ENCODE measurements at regions not wholly inside any gene's neighbourhood (a gene's known extent, or its start where the extent isn't known, plus 50 kb on each side); places are given as distances from the start of the nearest gene placed in this dataset.

GRCh38 chr5:54743997-54744788 is 226.6 kb downstream of the SNX18 start:
- peak; percentile 15 to 31 for DNase-seq (ENCODE audit: low read depth in 2 of 2)

GRCh38 chr5:54743581-54743980 is 226.0 kb downstream of the SNX18 start:
- DNase-seq (ENCODE audit: low read depth in 2 of 2) = no peak

DNA sequence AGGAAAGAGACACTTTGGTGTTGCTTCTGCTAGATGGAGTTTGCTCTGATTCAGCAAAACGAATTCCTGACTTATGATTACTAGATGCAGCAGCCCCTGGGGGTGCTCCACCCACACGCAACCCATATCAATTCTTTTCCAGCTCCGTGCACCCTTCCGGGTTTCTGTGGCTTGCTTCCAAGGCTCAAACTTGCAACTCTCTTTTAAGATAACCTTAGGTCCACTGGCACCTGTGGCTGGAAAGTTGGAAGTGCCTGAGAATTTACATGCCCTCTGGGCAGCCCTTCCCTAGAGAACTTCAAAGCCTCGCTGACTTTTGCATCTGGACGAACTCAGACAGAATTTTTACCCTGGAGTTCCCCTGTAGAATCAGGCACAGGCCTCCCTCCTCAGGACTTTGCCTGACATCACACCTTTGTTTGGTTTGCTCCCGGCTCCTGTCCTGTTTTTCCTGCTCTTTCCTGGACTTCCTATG is 224.9 kb downstream of the SNX18 start:
- no peak for DNase-seq (ENCODE audit: low read depth in 2 of 2)

GRCh38 chr5:54741711-54742110 is 224.2 kb downstream of the SNX18 start:
- no peak for DNase-seq (ENCODE audit: low read depth in 2 of 2)

GRCh38 chr5:54740141-54740540 is 222.6 kb downstream of the SNX18 start:
- no peak for DNase-seq (ENCODE audit: low read depth in 2 of 2)

- DNase-seq (ENCODE audit: low read depth in 2 of 2) = no peak
Observed at GRCh38 chr5:54739371-54739770, 221.8 kb downstream of the SNX18 start.

- DNase-seq (ENCODE audit: low read depth in 2 of 2) = no peak
Observed at GRCh38 chr5:54738973-54739367, 221.4 kb downstream of the SNX18 start.

GRCh38 chr5:54738118-54738972 is 220.8 kb downstream of the SNX18 start:
- DNase-seq (ENCODE audit: low read depth in 2 of 2) = no peak

DNA sequence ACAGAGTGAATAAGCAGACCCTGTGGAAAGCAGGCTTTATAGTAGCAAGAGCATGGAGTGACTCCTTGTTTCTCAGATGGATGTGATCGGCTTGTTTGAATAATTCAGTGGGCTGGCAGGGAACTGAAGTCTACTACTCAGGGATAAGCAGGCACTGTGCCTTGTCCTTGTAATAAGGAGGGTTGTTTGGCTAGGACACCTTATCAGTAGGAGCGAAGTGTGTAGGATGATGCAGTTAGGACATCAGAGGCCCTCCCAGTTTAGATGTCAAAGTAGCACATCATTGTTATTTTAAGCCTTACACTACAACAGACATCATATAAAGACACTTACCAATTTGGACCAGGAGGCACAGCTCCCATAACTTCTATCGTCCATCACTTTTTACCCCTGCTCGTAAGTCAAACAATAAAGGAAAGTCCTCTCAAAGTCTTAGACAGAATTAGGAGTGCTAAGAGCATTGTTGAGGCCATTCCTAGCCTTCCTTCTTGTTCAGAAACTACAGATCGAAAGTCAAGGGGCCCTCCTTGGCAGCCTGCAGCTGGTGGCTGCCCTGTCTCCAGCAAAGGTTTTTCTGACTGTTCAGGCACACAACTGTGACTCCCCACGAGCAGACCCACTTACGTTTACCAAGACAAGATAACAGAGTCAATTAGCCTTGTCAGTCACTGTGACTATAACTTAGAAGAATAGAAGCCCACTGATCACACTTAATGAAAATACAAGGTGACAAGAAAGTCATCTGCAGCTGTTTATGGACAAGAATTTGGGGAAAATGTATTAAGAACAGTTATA is 218.6 kb downstream of the SNX18 start:
- DNase-seq (ENCODE audit: low read depth in 2 of 2) = no peak

- no peak for DNase-seq (ENCODE audit: low read depth in 2 of 2)
Observed at GRCh38 chr5:54733101-54733500, 215.5 kb downstream of the SNX18 start.

DNA sequence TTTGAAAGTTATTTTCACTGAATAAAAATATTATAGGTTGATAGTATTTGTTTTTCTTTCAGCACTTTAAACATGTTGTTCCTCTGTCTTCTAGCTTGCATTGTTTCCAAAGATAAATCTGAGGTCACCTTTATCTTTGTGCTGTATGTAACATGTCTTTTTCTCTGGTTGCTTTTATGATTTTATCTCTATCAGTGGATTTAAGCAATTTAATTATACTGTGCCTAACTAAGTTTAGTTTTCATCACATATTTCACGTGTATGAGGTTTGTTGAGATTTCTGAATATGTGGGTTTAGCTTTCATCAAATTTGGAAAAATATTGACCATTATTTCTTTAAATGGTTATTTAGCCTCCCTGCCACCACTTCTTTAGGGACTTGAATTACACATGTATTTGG is 214.5 kb downstream of the SNX18 start:
- no peak for DNase-seq (ENCODE audit: low read depth in 2 of 2)

DNA sequence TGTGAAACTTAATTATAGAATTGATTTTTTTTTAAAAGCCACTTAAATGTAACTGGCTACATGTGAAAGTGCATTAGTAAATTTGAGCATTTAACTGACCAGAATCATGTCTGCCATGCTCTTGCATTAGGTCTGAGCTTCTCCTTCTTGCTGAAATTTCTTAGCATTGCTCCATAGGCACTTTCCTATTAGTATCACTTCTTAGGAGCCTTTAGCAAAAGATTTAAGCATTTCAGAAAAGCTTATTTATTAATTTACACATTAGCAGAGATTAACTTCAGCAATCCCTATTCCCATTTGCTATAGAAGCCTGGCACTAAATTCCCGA is 211.0 kb downstream of the SNX18 start:
- DNase-seq (ENCODE audit: low read depth in 2 of 2) = no peak

DNA sequence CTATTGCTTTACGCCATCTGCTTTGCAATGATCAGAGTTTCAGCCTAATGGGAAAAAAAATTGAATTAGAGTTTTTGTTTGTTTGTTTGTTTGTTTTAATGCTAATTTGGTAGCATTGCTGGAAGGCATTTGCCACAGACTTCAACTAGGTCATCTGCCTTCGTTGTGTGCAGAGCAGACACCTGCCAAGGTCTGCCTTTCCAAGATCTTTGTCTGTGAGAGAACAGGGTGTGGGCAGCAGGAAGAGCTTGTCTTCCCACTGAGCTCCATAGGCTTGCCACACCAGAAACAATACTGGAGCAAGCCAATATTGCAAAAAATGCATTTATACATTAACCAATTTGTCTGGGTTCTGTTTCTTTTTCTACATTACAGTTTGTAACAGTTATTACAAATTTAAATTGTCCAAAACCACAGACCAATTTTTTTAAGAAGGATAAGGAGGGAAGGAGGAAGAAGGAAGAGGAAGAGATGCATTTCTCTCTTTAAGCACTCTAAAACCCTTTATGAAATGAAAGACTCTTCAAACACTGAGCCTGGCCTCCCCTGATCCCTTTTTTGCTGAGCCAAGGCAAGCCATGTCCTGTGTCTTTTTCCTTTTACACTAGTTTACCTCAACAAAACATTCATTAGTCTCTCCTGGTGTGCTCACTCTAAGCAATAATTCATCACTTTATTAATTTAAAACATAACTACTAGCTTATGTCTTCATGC is 210.5 kb downstream of the SNX18 start:
- no peak for DNase-seq (ENCODE audit: low read depth in 2 of 2)

- no peak for DNase-seq (ENCODE audit: low read depth in 2 of 2)
Observed at GRCh38 chr5:54725391-54726280, 208.1 kb downstream of the SNX18 start.

GRCh38 chr5:54722846-54723433 is 205.4 kb downstream of the SNX18 start:
- no peak for DNase-seq (ENCODE audit: low read depth in 2 of 2)

GRCh38 chr5:54721951-54722654 is 204.5 kb downstream of the SNX18 start:
- no peak for DNase-seq (ENCODE audit: low read depth in 2 of 2)

- no peak for DNase-seq (ENCODE audit: low read depth in 2 of 2)
Observed at GRCh38 chr5:54721116-54721515, 203.6 kb downstream of the SNX18 start.

- no peak for DNase-seq (ENCODE audit: low read depth in 2 of 2)
Observed at GRCh38 chr5:54720341-54720740, 202.8 kb downstream of the SNX18 start.

Measured in stimulated activated CD8-positive, alpha-beta memory T cell treated with anti-CD3 and anti-CD28 coated beads, Interleukin-7, amount 100 ng/mL, for 4 hours (primary cell).